ENCODE measurements at regions not wholly inside any gene's neighbourhood (a gene's known extent, or its start where the extent isn't known, plus 50 kb on each side); places are given as distances from the start of the nearest gene placed in this dataset.

DNA sequence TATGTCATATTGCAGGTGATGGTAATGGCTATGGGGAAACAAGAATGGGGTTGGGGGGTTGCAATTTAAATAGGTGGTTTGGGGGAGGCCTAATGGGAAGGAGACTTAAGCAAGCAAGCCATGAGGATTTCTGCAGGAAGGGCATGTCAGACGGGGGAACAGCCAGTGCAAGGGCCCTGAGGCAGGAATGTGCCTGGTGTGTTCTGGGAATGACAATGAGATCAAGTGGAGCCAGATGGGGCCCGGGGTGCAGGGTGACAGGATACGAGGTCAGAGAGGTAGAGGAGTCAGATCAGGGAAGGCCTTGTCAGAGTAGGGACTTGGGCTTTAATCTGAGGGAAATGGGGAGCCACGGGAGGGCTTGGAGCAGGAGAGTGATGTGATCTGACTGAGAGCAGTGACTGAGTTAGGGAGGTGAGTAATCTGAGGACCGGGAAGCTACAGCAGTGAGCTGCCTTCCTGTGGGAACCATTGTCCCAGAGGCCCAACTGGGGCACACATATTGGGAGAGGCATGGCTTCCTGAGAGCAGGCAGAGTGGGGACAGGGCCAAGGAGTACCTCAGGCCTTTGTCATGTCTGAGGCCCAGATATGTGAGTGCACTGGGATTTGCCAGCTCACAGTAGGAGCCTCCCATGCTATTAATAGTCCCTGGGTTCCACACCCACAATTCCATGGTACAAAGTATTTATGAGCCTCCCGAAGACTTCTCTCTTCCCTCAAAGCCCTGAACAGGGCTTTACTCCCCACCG is 139.8 kb downstream of the BCOR start:
- Histone ChIP-seq H3K36me3 (ENCODE audit: control insufficient read depth, insufficient read depth, low read length) (no peaks in the 10 kb centered on the region), H3K4me3 (ENCODE audit: low read depth, low read length) (no peak overlapping the region), H3K27me3 (ENCODE audit: control insufficient read depth, insufficient read depth, low read length) (no peaks in the 10 kb centered on the region)
- TF ChIP-seq CTCF (IDR thresholded peaks at IDR 0.05; ENCODE audit: insufficient read depth, low read length, poor library complexity, severe bottlenecking), result no peak
- no peak for DNase-seq (ENCODE audit: low read depth)

DNA sequence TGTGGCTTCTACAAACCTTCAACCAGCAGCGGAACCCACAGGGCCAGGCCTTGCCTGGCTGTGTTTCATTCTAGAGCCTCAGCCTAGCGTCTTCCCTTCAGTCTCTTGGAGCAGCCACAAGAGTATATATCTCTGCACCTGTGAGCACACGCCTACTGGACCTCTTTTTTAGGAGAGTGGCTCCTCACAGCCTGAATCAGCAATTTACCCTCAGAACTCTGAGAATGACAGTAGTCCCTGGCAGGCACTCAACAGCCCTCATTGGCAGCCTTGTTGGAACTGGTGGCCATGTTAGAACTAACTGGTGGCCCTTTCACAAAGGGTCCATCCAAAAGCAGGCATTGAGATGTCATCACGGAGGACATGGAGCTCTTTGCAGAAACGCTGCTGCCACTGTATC is 138.9 kb downstream of the BCOR start:
- no peak overlapping the region for H3K4me3 ChIP-seq (ENCODE audit: low read depth, low read length)
- no peaks in the 10 kb centered on the region for H3K36me3 ChIP-seq (ENCODE audit: control insufficient read depth, insufficient read depth, low read length)
- no peak for TF ChIP-seq CTCF (IDR thresholded peaks at IDR 0.05; ENCODE audit: insufficient read depth, low read length, poor library complexity, severe bottlenecking)
- DNase-seq (ENCODE audit: low read depth), result no peak
- no peaks in the 10 kb centered on the region for H3K27me3 ChIP-seq (ENCODE audit: control insufficient read depth, insufficient read depth, low read length)

GRCh38 chrX:39960219-39960618 is 137.5 kb downstream of the BCOR start:
- Histone ChIP-seq H3K4me3 (ENCODE audit: low read depth, low read length) (no peak overlapping the region), H3K27me3 (ENCODE audit: control insufficient read depth, insufficient read depth, low read length) (no peaks in the 10 kb centered on the region), H3K36me3 (ENCODE audit: control insufficient read depth, insufficient read depth, low read length) (no peaks in the 10 kb centered on the region)
- TF ChIP-seq CTCF (IDR thresholded peaks at IDR 0.05; ENCODE audit: insufficient read depth, low read length, poor library complexity, severe bottlenecking), result no peak
- DNase-seq (ENCODE audit: low read depth), result no peak

DNA sequence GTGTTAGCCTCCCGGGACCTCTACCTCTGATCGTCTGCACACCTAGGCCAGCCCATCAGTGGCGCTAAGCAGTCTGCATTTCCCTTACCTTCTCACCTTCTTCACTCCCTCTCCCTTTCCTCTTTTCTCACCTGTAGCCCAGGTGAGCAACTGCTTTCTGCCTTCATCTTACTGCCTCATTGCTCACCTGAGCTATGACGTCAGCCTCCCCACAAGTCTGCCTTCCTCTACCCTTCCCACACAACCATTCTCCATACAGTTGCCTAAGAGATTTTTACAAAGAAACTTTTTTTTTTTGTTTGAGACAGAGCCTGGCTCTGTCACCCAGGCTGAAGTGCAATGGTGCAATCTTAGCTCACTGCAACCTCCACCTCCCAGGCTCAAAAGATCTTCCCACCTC is 136.3 kb downstream of the BCOR start:
- Histone ChIP-seq H3K36me3 (ENCODE audit: control insufficient read depth, insufficient read depth, low read length) (no peaks in the 10 kb centered on the region), H3K4me3 (ENCODE audit: low read depth, low read length) (no peak overlapping the region), H3K27me3 (ENCODE audit: control insufficient read depth, insufficient read depth, low read length) (no peaks in the 10 kb centered on the region)
- TF ChIP-seq CTCF (IDR thresholded peaks at IDR 0.05; ENCODE audit: insufficient read depth, low read length, poor library complexity, severe bottlenecking), result no peak
- no peak for DNase-seq (ENCODE audit: low read depth)

DNA sequence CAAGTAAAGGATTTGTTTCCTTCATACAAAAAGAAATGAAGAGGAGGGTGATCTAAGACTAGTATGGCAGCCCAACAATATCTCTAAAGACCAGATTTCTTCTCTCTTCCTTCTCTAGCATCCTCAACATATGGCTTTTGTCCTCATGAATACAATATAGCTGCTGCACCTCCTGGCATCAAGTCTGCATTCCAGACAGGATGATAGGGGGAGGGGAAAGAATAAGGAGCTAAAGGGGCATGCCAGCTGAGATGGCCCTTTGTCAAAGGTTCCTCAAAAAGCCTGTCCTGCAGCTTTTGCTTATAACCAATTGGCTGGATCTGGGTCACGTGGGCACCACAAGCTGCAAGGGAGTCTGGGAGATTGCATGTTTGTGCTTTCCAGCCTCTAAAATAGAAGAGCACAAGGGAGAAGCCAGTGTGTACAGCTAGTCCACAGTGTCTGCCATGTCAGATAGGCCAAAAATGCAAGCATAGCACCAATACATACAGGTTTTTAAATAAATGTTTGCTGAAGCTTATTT is 132.6 kb downstream of the BCOR start:
- Histone ChIP-seq H3K27me3 (ENCODE audit: control insufficient read depth, insufficient read depth, low read length) (peaks cover 2% of the 10 kb centered on the region), H3K4me3 (ENCODE audit: low read depth, low read length) (no peak overlapping the region), H3K36me3 (ENCODE audit: control insufficient read depth, insufficient read depth, low read length) (no peaks in the 10 kb centered on the region)
- DNase-seq (ENCODE audit: low read depth), result no peak
- no peak for TF ChIP-seq CTCF (IDR thresholded peaks at IDR 0.05; ENCODE audit: insufficient read depth, low read length, poor library complexity, severe bottlenecking)

DNA sequence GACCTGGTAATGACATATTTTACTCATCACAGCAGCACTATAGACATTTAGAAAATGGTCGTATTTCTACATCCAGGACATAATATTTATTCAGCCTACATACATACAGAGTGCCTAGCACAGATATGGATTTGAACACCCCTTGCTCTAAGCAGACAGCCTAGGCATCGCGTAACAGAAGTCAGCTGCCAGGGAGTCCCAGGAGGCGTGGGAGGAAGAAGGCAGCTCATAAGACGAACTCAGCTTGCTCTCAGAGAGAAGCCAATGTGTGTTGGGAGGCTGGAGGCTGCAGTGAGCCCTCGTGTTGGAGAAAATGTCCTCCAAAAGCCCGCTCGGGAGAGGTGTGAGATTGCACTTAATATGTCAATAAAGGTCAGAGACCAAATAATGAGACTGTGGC is 131.6 kb downstream of the BCOR start:
- Histone ChIP-seq H3K36me3 (ENCODE audit: control insufficient read depth, insufficient read depth, low read length) (no peaks in the 10 kb centered on the region), H3K4me3 (ENCODE audit: low read depth, low read length) (no peak overlapping the region), H3K27me3 (ENCODE audit: control insufficient read depth, insufficient read depth, low read length) (peaks cover 2% of the 10 kb centered on the region)
- no peak for DNase-seq (ENCODE audit: low read depth)
- no peak for TF ChIP-seq CTCF (IDR thresholded peaks at IDR 0.05; ENCODE audit: insufficient read depth, low read length, poor library complexity, severe bottlenecking)
